GM21619 (cell line): ENCODE measurements at regions not wholly inside any gene's neighbourhood (a gene's known extent, or its start where the extent isn't known, plus 50 kb on each side); places are given as distances from the start of the nearest gene placed in this dataset.

Source experiments
- ATAC-seq: cut with Tn5 transposase; IDR thresholded peaks from one replicate; pipeline ENCODE4 v1.9.1; 2021; ENCODE audit not compliant: unreplicated experiment

DNA sequence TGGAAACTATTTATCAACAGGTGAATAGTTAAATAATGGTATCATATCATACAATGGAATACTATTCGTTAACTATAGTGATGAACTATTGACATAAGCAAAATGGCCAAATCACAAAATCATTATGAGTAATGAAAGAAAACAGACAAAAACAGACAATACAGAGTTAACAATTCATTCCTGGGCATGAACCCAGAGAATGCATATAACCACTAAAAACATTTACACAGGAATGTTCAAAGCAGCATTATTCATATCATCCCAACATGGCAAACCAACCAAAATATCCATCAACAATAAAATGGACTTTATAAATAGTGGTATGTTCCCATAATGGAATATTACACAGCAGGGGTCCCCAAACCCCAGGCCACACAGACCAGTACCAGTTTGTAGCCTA lies 131.2 kb upstream of the CYP1B1 start:
- no peak for ATAC-seq

DNA sequence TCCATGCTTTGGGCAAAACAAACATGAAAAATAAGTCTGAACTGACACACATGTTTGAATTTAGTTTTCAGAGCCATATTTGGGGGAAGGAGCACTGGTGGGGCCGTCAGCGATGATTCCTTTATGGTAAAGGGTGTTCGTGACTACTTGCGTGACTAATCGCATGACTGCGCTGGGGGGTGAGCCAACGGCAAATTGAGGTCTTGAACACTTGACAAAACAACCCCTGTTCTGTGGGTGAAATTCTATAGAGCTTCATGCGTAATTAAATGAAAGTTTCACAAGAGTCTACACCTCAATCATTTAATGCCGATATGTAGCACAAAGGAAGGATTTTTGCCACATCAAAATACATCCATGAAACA lies 127.5 kb upstream of the CYP1B1 start:
- ATAC-seq, result no peak

GRCh38 chr2:38202713-38203445 lies 126.9 kb upstream of the CYP1B1 start:
- no peak for ATAC-seq

GRCh38 chr2:38201784-38202183 lies 125.8 kb upstream of the CYP1B1 start:
- ATAC-seq, result no peak

DNA sequence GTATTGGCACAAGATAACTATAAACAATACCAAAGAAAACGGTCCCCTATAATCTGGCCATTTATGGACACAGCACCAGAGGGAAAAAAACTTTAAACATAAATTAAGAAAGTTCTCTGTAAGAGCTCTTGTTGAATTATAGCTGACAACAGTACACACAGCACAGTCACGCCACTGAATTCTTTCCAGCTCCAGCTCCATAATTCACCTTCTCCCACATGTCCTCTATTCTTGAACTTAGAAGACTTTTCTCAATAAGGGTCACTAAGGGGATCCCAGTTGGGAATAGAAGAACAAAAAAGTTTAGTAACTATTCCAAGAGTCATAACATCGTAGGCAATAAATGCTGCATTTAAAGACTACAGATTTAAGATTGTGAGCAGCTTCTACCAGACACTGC lies 124.6 kb upstream of the CYP1B1 start:
- no peak for ATAC-seq

DNA sequence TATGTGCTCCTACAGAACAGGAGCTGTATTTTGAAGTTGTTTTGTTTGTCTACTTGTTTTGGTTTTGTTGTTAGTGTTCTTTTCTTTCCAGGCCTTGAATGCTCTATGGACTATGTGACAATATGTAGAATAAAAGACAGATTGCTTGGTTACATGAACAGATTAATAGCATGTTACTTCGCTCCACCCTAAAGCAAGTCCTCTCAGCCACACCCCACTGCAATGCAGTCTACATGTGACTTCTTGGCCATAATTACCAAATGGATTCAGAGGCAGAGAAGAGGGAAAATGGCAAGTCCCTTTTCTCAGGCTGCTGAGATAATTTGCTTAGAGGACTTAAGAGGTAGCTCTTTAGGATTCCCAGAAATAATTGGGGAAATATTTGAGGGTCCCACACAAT lies 123.2 kb upstream of the CYP1B1 start:
- ATAC-seq, result no peak

- no peak for ATAC-seq
Observed at GRCh38 chr2:38194751-38195150, 118.8 kb upstream of the CYP1B1 start.

DNA sequence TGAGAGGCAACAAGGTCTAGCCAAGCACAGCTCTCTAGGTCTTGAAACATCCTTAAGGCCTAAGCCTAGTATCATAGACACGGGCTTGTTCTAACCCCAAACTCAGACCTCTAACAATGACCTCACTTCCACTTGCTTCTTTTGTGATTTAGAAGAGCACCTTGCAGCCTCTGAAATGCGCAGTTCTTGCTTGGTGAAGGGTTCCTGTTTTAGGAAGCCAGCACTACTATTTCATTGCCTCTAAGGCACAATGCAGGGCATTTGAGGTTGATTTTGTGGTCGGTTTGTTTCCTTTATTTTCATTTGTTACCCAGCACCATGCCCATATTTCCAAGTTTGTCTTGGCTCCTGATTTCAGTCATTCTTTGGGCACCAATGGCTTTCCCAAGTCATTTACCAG lies 117.0 kb upstream of the CYP1B1 start:
- no peak for ATAC-seq

DNA sequence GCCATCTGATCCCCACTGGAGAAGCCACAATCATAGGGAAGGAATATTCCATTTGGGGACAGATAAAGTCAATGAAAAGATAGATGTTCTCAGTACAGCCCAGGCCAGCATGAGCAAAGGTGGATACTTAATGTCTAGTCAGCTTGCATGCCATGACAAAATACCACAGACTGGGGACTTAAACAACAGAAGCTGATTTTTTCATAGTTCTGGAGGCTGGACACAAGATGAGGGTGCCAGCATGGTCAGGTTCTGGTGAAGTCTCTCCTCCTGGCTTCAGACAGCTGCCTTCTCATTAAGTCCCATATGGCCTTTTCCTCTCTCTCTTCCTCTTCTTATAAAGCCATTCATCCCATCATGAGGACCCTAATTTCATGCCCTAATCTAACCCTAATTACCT lies 116.1 kb upstream of the CYP1B1 start:
- no peak for ATAC-seq

DNA sequence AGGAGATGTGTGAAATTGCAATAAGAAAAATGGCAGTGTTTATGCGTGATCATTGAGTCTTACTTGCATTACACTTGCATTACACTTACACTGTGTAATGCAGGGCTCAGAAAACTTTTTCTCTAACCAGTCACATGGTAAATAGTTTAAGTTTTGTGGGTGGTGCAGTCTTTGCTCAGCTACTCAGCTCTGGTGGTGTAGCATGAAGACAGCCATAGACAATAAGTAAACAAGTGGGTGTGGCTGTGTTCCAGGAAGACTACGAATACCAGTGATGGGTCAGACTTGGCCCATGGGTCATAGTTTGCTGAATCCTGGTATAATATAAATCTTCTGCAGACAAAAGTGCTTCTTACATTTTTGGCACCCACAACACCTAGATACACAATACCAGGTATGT lies 115.6 kb upstream of the CYP1B1 start:
- ATAC-seq, result no peak

GRCh38 chr2:38190542-38191218 lies 114.7 kb upstream of the CYP1B1 start:
- no peak for ATAC-seq

GRCh38 chr2:38187541-38188011 lies 111.6 kb upstream of the CYP1B1 start:
- ATAC-seq, result no peak

DNA sequence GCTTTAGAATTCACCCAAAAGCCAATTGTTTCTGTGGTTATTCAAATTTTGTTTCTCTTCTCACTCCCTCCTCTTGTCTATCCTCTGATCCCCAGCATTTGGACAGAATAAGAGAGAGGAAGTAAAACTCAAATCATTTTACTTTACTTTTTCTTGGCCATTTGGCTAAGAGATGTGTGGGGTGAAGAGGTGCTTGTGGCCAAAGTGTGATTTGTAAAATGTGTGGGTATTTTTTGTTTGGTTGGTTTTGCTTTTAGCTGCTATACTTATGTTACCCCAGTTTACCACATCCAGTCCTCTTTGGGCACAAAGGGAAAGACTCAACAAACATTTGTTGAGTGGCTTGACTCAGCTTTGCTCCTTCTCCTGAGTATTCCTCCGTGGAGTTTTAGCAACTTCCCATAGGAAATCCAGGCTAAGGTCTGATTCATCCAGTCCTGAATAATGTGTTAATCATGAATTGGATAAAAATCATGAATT lies 109.1 kb upstream of the CYP1B1 start:
- peak; percentile 93 for ATAC-seq

DNA sequence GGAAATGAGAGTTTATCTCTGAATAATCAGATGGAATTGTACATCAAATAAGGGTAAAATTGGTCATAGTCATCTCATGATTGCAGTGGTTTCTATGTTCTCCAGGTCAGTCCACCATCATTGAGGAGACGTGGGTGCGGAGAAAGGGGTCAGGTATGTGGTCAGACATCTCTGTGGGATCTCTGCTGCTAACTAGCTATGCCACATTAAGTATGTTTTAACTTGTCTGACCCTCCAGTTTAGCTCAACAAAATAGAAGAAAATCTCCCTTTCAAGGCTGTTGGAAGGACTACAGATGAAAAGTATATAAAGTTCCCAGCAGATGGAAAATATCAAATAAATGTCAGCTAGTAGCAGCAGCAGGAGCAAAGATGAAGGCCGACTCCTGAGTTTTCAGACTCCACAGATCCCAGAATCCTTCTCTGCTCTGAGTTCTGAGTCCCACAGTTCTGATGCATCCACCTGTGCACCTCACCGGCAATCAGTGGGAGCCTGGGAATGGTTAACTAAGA lies 106.6 kb upstream of the CYP1B1 start:
- ATAC-seq, result no peak

GRCh38 chr2:38181806-38182491 lies 106.0 kb upstream of the CYP1B1 start:
- no peak for ATAC-seq

- no peak for ATAC-seq
Observed at GRCh38 chr2:38180754-38181153, 104.8 kb upstream of the CYP1B1 start.

DNA sequence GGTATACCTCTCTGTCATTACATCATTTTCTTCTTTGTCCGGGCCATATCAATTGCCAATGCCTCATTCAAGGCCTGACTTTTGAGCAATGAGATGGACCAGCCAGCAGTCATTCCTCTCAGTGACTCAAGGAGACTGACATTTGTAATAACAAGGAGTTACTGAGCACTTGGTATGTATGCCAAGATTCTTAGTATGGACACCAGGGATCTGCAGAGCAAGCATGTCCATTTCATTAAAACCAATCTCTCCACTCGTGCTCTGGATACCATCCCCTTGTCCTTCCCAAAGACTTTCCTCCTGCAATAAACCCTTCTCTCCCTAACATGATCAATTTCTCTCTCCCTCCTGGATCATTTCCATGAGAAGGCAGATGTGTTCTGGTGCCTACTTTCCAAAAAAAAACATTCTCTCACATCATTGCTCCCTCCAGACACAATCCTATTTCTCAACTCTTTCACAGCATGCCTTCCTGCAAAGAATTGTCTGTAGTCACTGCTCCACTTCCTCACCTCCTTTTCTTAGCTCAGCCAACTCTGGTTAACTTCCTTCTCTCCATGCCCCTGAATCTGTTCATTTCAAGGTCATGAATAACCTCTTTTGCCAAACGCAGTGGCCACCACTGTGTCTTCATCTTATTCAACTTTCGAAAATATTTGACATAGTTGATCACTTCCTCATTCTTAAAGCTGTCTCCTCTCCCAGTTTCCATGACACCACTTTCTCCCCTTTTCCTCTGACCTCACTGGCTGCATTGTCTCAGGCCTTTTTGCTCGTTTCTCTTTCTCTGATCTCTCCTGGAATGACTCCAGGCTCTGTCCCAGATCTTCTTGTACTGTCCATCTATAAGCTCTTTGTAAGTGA lies 102.8 kb upstream of the CYP1B1 start:
- ATAC-seq, result no peak

DNA sequence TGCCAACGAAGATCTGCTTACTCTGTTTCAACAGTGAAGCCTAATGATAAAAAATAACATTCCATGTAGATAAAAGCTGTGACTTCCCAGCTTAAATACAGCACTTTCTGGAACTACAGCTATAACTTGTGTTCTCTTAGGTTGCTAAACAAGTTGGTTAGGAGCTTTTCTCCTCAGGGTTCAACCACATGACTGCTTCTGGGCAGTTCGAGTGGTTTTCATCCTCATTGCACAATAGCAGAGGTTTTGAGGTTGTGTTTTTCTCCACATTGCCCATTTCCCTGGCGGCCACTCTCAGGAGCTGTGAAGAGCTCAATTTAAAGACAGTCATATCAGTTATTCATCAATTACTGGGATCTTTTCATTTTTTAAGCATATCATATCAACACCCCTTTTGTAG lies 102.2 kb upstream of the CYP1B1 start:
- no peak for ATAC-seq

GRCh38 chr2:38176619-38177021 lies 100.7 kb upstream of the CYP1B1 start:
- no peak for ATAC-seq

DNA sequence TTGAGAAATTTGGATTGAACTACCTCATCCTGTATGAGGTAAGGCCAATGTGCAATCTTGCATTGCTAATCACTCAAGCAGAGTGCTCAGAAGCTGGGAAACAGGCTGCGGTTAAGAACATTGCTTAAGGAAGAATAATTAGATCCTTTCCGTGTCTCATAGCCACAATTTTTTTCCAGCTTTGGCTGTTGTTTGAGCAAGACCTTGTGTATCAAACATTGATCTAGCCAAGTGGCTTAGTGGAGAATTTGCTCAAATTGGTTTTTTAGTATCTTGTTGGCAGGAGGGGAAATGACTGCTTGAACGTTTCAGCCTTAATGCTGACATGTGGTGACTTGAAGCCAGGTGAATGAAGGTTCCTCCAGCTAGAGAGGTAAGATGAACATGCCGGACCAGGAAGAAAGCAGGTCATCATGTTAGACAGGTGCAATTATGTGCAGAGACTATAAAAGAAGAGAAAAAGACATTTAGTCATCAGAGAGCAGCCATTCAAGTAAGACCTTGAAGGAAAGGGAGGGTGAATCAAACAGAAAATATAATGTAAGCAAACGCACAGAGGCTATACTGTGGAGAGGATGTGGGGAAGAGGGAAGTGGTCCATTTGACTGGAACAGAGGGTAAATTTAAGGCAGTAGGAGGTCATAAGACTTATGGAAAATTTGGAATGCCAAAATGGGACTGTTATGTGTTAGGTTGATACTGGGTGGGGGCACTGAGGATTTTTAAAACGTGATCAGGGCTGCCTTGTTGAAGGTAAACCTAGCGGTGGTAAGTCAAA lies 98.9 kb upstream of the CYP1B1 start:
- ATAC-seq, result no peak
